ENCODE measurements at regions not wholly inside any gene's neighbourhood (a gene's known extent, or its start where the extent isn't known, plus 50 kb on each side); places are given as distances from the start of the nearest gene placed in this dataset.

- Histone ChIP-seq H3K4me3 (ENCODE audit: low read depth, low read length) (no peak overlapping the region), H3K27ac (no peak overlapping the region), H3K27me3 (ENCODE audit: insufficient read depth, low read depth, severe bottlenecking) (no peaks in the 10 kb centered on the region), H3K36me3 (no peaks in the 10 kb centered on the region), H3K9me3 (ENCODE audit: severe bottlenecking) (no peaks in the 10 kb centered on the region)
- TF ChIP-seq CTCF (IDR thresholded peaks at IDR 0.05; ENCODE audit: low read depth, low read length): no peak
- DNase-seq: no peak
These were observed 466.9 kb upstream of the HNRNPA3 start for GRCh38 chr2:176745543-176746200.

GRCh38 chr2:176746411-176746810, 466.2 kb upstream of the HNRNPA3 start:
- DNase-seq: no peak
- Histone ChIP-seq H3K4me3 (ENCODE audit: low read depth, low read length) (no peak overlapping the region), H3K27ac (no peak overlapping the region), H3K27me3 (ENCODE audit: insufficient read depth, low read depth, severe bottlenecking) (no peaks in the 10 kb centered on the region), H3K36me3 (no peaks in the 10 kb centered on the region), H3K9me3 (ENCODE audit: severe bottlenecking) (no peaks in the 10 kb centered on the region)
- no peak for TF ChIP-seq CTCF (IDR thresholded peaks at IDR 0.05; ENCODE audit: low read depth, low read length)

GRCh38 chr2:176747506-176747905, 465.1 kb upstream of the HNRNPA3 start:
- Histone ChIP-seq H3K27me3 (ENCODE audit: insufficient read depth, low read depth, severe bottlenecking) (no peaks in the 10 kb centered on the region), H3K36me3 (no peaks in the 10 kb centered on the region), H3K27ac (no peak overlapping the region), H3K9me3 (ENCODE audit: severe bottlenecking) (no peaks in the 10 kb centered on the region), H3K4me3 (ENCODE audit: low read depth, low read length) (no peak overlapping the region)
- TF ChIP-seq CTCF (IDR thresholded peaks at IDR 0.05; ENCODE audit: low read depth, low read length): no peak
- no peak for DNase-seq

- no peak for TF ChIP-seq CTCF (IDR thresholded peaks at IDR 0.05; ENCODE audit: low read depth, low read length)
- H3K27ac ChIP-seq: no peak overlapping the region
- DNase-seq: no peak
- no peaks in the 10 kb centered on the region for H3K36me3 ChIP-seq
- H3K9me3 ChIP-seq (ENCODE audit: severe bottlenecking): no peaks in the 10 kb centered on the region
- no peak overlapping the region for H3K4me3 ChIP-seq (ENCODE audit: low read depth, low read length)
- no peaks in the 10 kb centered on the region for H3K27me3 ChIP-seq (ENCODE audit: insufficient read depth, low read depth, severe bottlenecking)
These were observed 464.7 kb upstream of the HNRNPA3 start for GRCh38 chr2:176747928-176748327.

GRCh38 chr2:176748662-176749061, 463.9 kb upstream of the HNRNPA3 start:
- Histone ChIP-seq H3K36me3 (no peaks in the 10 kb centered on the region), H3K27me3 (ENCODE audit: insufficient read depth, low read depth, severe bottlenecking) (no peaks in the 10 kb centered on the region), H3K4me3 (ENCODE audit: low read depth, low read length) (no peak overlapping the region), H3K9me3 (ENCODE audit: severe bottlenecking) (no peaks in the 10 kb centered on the region), H3K27ac (no peak overlapping the region)
- no peak for TF ChIP-seq CTCF (IDR thresholded peaks at IDR 0.05; ENCODE audit: low read depth, low read length)
- DNase-seq: no peak

Data from WERI-Rb-1 (cell line).